HepG2 (cell line): ENCODE measurements at regions not wholly inside any gene's neighbourhood (a gene's known extent, or its start where the extent isn't known, plus 50 kb on each side); places are given as distances from the start of the nearest gene placed in this dataset.

ENCODE experiments used
- ATAC-seq: fragments of 200-7000 bp; cut with Tn5 transposase; 3 replicates; pipeline ENCODE4 v1.9.1; 2020; ENCODE audit warnings: mild to moderate bottlenecking, moderate library complexity
- BruUV-seq: library from RNA; stranded (reverse); fragments of 400-500 nt; replicated peaks from 2 replicates; lab custom pipeline; 2021; lab: Mats Ljungman, UMichigan
- CTCF ChIA-PET: fragments of 300-600 bp; formaldehyde crosslinking; extraction: SDS; loops from one replicate; lab custom pipeline; 2021; ENCODE audit warnings: low total read pairs, inconsistent platforms, low intra/inter-chr PET ratio; lab: Yijun Ruan, JAX
- POLR2A ChIA-PET: fragments of 350-600 bp; sonication (Branson Sonifier 250); formaldehyde crosslinking; loops from one replicate; lab custom pipeline; 2020; ENCODE audit warnings: antibody characterized with exemption, inconsistent platforms; lab: Yijun Ruan, JAX
- DNase-seq: peaks from one replicate; pipeline ENCODE4 v3.0.0-alpha.2; 2015; ENCODE audit warnings: low spot score
- FAIRE-seq: peaks from 3 replicates; lab custom pipeline; 2011; peaks lifted over from hg19 to GRCh38; lab: Jason Lieb, UNC
- H2AFZ ChIP-seq: one replicate; pipeline ENCODE4 v1.6.1; 2011; ENCODE audit warnings: low read length, inconsistent platforms
- H3K27ac ChIP-seq: fragments of 300-600 bp; 3 replicates; pipeline ENCODE4 v1.8.0; 2011; ENCODE audit warnings: mixed run types, mild to moderate bottlenecking, mixed read lengths, low read length, inconsistent platforms; ENCODE audit not compliant: insufficient read depth; ENCODE audit errors: extremely low read length
- H3K27me3 ChIP-seq, 2 experiments: fragments of 200-600 bp in 1 of 2; 2 replicates in 1 of 2; 3 replicates in 1 of 2; pipeline versions ENCODE4 v1.6.0 to v1.8.0; 2011; ENCODE audit warnings: low read length in 2 of 2, mild to moderate bottlenecking in 2 of 2, moderate library complexity in 2 of 2, inconsistent platforms in 1 of 2; ENCODE audit not compliant: insufficient read depth in 2 of 2, control insufficient read depth in 1 of 2
- H3K36me3 ChIP-seq, 2 experiments: fragments of 200-600 bp in 1 of 2; replicated peaks in 1 of 2; 2 replicates in 1 of 2; 3 replicates in 1 of 2; pipeline versions ENCODE4 v1.5.1 to v1.8.0; 2011; ENCODE audit warnings: low read length in 2 of 2, inconsistent platforms in 1 of 2; ENCODE audit not compliant: insufficient read depth in 2 of 2, control insufficient read depth in 1 of 2
- H3K4me1 ChIP-seq: 2 replicates; pipeline ENCODE4 v1.5.1; 2012; ENCODE audit warnings: low read length, inconsistent platforms; ENCODE audit not compliant: insufficient read depth
- H3K4me2 ChIP-seq: 2 replicates; pipeline ENCODE4 v1.6.0; 2011; ENCODE audit warnings: low read depth, low read length, inconsistent platforms
- H3K4me3 ChIP-seq, 3 experiments: fragments of 200-600 bp in 1 of 3; sonication (generic), shearing (Covaris generic) in 1 of 3; replicated peaks in 1 of 3; 2 replicates each; pipeline ENCODE4 v1.5.1; 2011 to 2016; ENCODE audit warnings: low read length in 3 of 3, inconsistent platforms in 2 of 3, low read depth in 2 of 3, mild to moderate bottlenecking in 2 of 3, control low read depth in 1 of 3, mixed read lengths in 1 of 3; ENCODE audit not compliant: insufficient read depth in 1 of 3
- H3K79me2 ChIP-seq: one replicate; pipeline ENCODE4 v1.6.1; 2011; ENCODE audit warnings: low read length, inconsistent platforms; ENCODE audit not compliant: insufficient read depth
- H3K9ac ChIP-seq: 2 replicates; pipeline ENCODE4 v1.6.0; 2011; ENCODE audit warnings: mild to moderate bottlenecking, low read depth, low read length, inconsistent platforms; ENCODE audit not compliant: insufficient read depth
- H3K9me3 ChIP-seq: 2 replicates; pipeline ENCODE4 v1.5.1; 2012; ENCODE audit warnings: mild to moderate bottlenecking, low read length
- H4K20me1 ChIP-seq: 2 replicates; pipeline ENCODE4 v1.6.0; 2011; ENCODE audit warnings: inconsistent platforms, mild to moderate bottlenecking, low read length, moderate library complexity; ENCODE audit not compliant: insufficient read depth
- ADNP ChIP-seq: sonication (generic); formaldehyde crosslinking; IDR thresholded peaks from 2 replicates; pipeline ENCODE4 v1.4.0; 2020; ENCODE audit warnings: missing genetic modification reagents
- ATM ChIP-seq: fragments of 450-650 bp; IDR thresholded peaks from 2 replicates; pipeline ENCODE4 v1.7.1; 2017; ENCODE audit warnings: mild to moderate bottlenecking, borderline replicate concordance
- EZH2 ChIP-seq: conservative IDR thresholded peaks from 2 replicates; pipeline ENCODE4 v1.6.1; 2012; ENCODE audit warnings: mild to moderate bottlenecking, low read depth, low read length, moderate library complexity
- KLF6 ChIP-seq: IDR thresholded peaks from 2 replicates; pipeline ENCODE4 v1.8.0; 2016; ENCODE audit warnings: missing biosample characterization, missing genetic modification reagents
- MBNL3 ChIP-seq: fragments of 250-450 bp; sonication (Bioruptor Pico); conservative IDR thresholded peaks from 2 replicates; pipeline ENCODE4 v1.8.0; 2022; ENCODE audit warnings: mild to moderate bottlenecking, inconsistent platforms
- TBP ChIP-seq: sonication (generic); formaldehyde crosslinking; IDR thresholded peaks from 2 replicates; pipeline ENCODE4 v1.5.0; 2020; ENCODE audit warnings: missing genetic modification reagents
- YY1 ChIP-seq: IDR thresholded peaks from 2 replicates; pipeline ENCODE4 v1.6.1; 2011; ENCODE audit warnings: low read length, low read depth, moderate library complexity, mild to moderate bottlenecking; ENCODE audit not compliant: insufficient read depth, insufficient replicate concordance
- ZNF296 ChIP-seq: sonication (generic); formaldehyde crosslinking; conservative IDR thresholded peaks from 2 replicates; pipeline ENCODE4 v1.5.0; 2020; ENCODE audit warnings: mild to moderate bottlenecking, missing genetic modification reagents
- ZNF460 ChIP-seq: sonication (generic); formaldehyde crosslinking; IDR thresholded peaks from 2 replicates; pipeline ENCODE4 v1.5.1; 2020; ENCODE audit warnings: missing genetic modification reagents, mild to moderate bottlenecking, borderline replicate concordance
- ZNF607 ChIP-seq: sonication (generic); formaldehyde crosslinking; IDR thresholded peaks from 2 replicates; pipeline ENCODE4 v1.5.1; 2020; ENCODE audit warnings: missing genetic modification reagents, mild to moderate bottlenecking, borderline replicate concordance
- WGBS: methylation state at CpG from one replicate; pipeline ENCODE4 v1.1.6; 2017; ENCODE audit warnings: low lambda C conversion rate; 5-methylcytosine and 5-hydroxymethylcytosine counted together
- in situ Hi-C: cut with HindIII; loops from 2 replicates; pipeline ENCODE4 v1.10.0; 2017; ENCODE audit warnings: low pct_unique_long_range_greater_than_20kb; ENCODE audit not compliant: extremely low pct_ligation_motif_present
- intact Hi-C: fragments of 100-400 bp; cut with micrococcal nuclease; formaldehyde crosslinking; loops from one replicate; pipeline ENCODE4 v1.10.0; 2022; ENCODE audit not compliant: unreplicated experiment
- TF ChIP-seq, protein P1 (sequence below): sonication (generic); formaldehyde crosslinking; IDR thresholded peaks from 2 replicates; pipeline ENCODE4 v1.9.0; 2021; ENCODE audit warnings: missing genetic modification reagents, mild to moderate bottlenecking, borderline replicate concordance

- CTCF ChIA-PET, result no interaction called here
- H3K27ac ChIP-seq, result no peak overlapping the region
Observed at GRCh38 chr3:106737265-106737664, 640.0 kb upstream of the CCDC54 start.

DNA sequence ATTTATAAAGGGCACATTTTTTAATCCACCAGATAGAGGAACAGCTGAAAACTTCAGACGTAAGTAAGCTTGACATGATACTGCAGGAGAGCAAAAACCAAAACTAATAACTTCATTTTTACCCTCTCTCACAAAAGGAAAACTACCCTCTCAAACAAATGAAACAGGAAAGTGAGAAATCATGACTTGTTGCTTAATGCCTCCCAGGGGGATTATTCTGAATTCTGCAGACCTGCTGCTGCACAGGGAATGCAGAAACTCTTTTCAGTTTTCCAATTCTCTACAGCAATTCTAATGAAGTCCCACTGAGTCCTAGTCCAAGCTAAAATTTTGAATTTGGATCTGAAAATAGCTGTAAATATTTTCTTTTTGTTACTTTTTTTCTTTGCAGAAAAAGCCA, 637.1 kb upstream of the CCDC54 start:
- no peak overlapping the region for H3K4me2 ChIP-seq
- no peaks in the 10 kb centered on the region for H3K9me3 ChIP-seq
- H3K4me3 ChIP-seq, result no peak overlapping the region
- POLR2A ChIA-PET, result no interaction called here
- H3K9ac ChIP-seq, result no peak overlapping the region
- H3K27ac ChIP-seq, result no peak overlapping the region
- WGBS, result 0% methylated on average over 1 of the region's 1 CpG
- intact Hi-C loops, result no loop called here
- H4K20me1 ChIP-seq, result no peaks in the 10 kb centered on the region
- FAIRE-seq, result no peak
- DNase-seq, result no peak
- H3K4me1 ChIP-seq, result no peaks in the 10 kb centered on the region
- no peak overlapping the region for H2AFZ ChIP-seq
- no TSS peak for BruUV-seq
- H3K27me3 ChIP-seq, result no peaks in the 10 kb centered on the region
- no peaks in the 10 kb centered on the region for H3K79me2 ChIP-seq
- no peak for ATAC-seq
- TF ChIP-seq EZH2 (no peak), YY1 (no peak), ZNF296 (no peak)
- H3K36me3 ChIP-seq, result no peaks in the 10 kb centered on the region
- CTCF ChIA-PET, result no interaction called here
- in situ Hi-C loops, result no loop called here

More at GRCh38 chr3:106737265-106737664, 640.0 kb upstream of the CCDC54 start:
- ATAC-seq (no peak), DNase-seq (no peak), FAIRE-seq (no peak)
- in situ Hi-C loops, result no loop called here
- no peaks in the 10 kb centered on the region for H3K27me3 ChIP-seq
- H3K36me3 ChIP-seq, result no peaks in the 10 kb centered on the region
- H3K79me2 ChIP-seq, result no peaks in the 10 kb centered on the region
- H3K9ac ChIP-seq, result no peak overlapping the region
- no peak overlapping the region for H3K4me3 ChIP-seq
- H3K9me3 ChIP-seq, result no peaks in the 10 kb centered on the region
- no peak overlapping the region for H2AFZ ChIP-seq
- 85% methylated on average over 1 of the region's 1 CpG for WGBS
- BruUV-seq, result no TSS peak
- POLR2A ChIA-PET, result no interaction called here
- H3K4me1 ChIP-seq, result no peaks in the 10 kb centered on the region
- no peak overlapping the region for H3K4me2 ChIP-seq
- no peaks in the 10 kb centered on the region for H4K20me1 ChIP-seq
- TF ChIP-seq ZNF607 (CRISPR knock-in tag) (no peak), ZNF460 (CRISPR knock-in tag) (no peak), MBNL3 (CRISPR knock-in tag) (no peak), TBP (CRISPR knock-in tag) (no peak), ADNP (CRISPR knock-in tag) (no peak), KLF6 (no peak), ATM (no peak)
- TF ChIP-seq, protein P1, sequence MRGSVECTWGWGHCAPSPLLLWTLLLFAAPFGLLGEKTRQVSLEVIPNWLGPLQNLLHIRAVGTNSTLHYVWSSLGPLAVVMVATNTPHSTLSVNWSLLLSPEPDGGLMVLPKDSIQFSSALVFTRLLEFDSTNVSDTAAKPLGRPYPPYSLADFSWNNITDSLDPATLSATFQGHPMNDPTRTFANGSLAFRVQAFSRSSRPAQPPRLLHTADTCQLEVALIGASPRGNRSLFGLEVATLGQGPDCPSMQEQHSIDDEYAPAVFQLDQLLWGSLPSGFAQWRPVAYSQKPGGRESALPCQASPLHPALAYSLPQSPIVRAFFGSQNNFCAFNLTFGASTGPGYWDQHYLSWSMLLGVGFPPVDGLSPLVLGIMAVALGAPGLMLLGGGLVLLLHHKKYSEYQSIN (CRISPR knock-in tag), result no peak
- intact Hi-C loops, result no loop called here
